Pons (tissue), 1 donor: ENCODE measurements at regions not wholly inside any gene's neighbourhood (a gene's known extent, or its start where the extent isn't known, plus 50 kb on each side); places are given as distances from the start of the nearest gene placed in this dataset.

ENCODE experiments used
- DNase-seq: peaks from one replicate; pipeline ENCODE4 v3.0.0-alpha.2; 2016; ENCODE audit warnings: low spot score

DNA sequence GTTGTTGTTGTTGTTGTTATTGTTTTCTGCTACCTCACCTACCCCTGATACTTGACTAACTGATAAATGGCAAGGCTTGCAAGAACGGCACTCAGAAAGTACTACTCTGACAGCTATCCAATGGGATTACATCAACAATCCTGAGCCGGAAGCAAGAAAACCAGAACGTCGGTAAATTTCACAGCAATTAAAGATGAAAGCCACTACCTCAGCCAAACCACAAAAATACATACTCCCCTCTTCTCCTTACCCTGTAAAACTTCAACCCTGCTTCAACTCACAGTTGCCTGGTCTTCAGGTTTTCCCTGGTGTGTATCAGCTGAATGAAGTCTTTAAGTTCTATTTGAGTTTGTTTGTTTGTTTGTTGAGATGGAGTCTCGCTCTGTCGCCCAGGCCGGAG lies 293.7 kb upstream of the RND3 start:
- no peak for DNase-seq

DNA sequence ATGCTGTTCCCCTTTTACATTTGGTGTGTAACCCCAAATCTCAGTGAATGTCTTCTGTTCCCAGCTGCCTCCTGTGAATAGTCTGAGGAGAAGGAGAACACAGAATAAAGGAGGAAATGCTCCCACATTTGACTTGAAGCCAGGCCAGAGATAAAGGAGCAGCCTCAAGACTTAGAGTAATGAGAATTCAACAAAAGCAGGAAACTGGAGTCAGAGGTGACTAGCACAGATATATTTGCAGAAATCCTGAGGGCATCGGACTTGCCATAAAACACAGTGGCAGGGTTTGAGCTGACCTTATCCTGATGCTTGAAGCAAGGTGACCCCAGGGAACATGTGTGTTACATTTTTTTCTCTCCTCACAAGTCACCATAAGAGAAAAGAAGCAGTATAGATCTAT lies 291.4 kb upstream of the RND3 start:
- no peak for DNase-seq

DNA sequence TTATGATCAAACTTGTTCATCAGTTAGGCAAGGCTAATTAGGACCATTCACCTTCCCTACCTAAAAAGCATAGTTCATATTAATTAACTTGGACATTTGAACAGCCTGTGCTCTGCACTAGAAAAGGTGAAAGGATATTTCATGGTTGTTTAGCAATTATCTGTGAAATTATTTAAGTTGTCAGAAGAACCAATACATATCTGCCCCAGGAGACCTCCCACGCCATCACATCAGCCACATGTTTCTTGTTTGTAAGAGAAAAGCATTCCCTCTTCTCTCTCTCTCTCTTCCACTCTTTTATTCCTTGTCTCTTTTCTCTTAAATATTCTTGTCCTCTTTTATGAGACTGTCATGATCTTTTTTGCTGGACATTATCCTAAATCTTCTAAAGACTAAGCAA lies 282.0 kb upstream of the RND3 start:
- no peak for DNase-seq

- no peak for DNase-seq
These were observed 280.7 kb upstream of the RND3 start for GRCh38 chr2:150767991-150768746.

- DNase-seq, result no peak
These were observed 275.1 kb upstream of the RND3 start for GRCh38 chr2:150762571-150762970.

DNA sequence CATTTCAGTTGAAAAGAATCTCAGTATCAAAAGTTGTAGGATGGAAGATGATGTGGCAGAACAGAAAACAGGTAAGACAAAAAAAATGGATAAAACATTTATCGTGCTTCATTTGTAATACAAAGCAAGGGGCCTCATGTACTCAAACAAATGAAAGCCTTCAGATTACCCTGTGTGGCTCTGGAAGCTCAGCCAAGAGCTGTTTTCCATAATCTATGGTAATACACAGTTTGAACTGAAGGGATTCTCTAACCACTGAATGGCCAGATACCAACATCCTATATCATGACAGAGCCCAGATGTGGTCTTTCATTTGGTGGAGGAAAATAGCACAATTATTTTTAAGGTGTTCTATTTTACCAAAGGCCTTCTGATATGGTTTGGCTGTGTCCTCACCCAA lies 272.1 kb upstream of the RND3 start:
- DNase-seq, result no peak

DNA sequence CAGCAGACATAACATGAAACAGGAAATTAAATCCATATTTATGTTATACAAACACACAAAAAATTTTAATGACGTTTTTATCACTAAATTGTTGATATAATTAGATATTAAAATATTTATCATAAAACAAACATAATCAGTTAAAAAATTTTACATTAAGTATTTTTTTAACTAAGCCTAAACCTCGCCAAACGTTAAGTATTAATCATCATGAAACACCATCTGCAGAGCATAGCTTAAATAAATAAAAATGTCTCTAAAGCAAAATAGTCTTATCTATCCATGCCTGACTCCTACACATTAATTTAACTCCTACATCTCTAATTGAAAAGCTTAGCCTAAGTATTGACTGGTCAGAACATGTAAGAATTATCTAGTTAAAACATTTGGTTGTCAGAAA lies 271.6 kb upstream of the RND3 start:
- no peak for DNase-seq

GRCh38 chr2:150752229-150752628 lies 264.8 kb upstream of the RND3 start:
- DNase-seq, result no peak

DNA sequence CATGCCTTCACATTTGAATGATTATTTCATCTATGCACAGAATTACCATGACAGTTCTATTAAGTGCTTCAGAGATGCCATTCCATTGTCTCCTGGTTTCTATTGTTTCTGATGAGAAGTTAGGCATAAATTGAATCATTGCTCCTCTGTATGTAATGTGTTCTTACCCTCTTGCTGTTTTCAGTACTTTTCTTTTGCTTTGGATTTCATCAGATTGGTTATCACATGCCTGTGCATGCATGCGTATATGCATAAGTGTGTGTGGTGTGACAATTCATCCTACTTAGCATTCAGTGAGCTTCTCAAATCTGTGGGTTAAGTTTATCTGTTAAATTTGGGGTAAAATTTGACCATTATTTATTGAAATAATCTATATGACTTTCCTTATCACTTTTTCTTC lies 263.3 kb upstream of the RND3 start:
- DNase-seq, result no peak

DNA sequence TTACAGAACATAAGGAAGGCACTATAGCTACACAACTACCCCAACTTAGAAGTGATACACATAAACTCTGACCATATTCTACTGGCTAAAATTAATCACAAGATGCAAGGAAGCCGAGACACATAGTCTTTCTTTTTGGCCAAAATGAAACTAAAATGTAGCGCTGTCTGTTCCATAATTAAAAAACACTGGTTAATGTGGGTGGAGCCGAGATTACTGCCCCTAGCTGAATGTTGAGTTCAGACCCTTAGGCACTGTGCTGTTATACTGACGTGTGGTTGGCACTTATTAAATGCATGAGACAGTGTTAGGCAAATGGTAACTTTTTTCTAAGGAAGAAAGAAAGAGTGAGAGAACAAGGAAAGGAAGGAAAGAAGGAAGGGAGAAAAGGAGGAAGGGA lies 254.6 kb upstream of the RND3 start:
- DNase-seq, result no peak

- no peak for DNase-seq
These were observed 248.5 kb upstream of the RND3 start for GRCh38 chr2:150735894-150736498.

GRCh38 chr2:150733051-150733618 lies 245.7 kb upstream of the RND3 start:
- DNase-seq, result no peak

DNA sequence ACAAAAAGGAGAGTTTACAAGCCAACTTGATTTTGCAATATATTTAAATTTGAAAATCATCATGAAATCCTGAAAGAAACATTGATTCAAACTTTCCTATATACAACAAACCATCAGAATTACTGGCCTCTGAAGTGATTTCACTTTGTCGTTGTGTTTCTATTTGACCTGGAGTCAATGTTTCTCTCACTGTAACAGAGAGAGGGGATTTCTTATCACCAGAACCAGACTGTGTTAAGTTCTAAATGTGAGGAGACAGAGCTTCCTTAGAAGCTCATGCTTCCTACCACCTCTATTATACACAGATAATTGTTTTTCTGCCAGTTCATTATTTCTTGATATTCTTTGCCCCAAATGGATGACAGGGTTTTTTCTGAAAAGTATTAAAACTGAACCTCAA lies 245.0 kb upstream of the RND3 start:
- no peak for DNase-seq

DNA sequence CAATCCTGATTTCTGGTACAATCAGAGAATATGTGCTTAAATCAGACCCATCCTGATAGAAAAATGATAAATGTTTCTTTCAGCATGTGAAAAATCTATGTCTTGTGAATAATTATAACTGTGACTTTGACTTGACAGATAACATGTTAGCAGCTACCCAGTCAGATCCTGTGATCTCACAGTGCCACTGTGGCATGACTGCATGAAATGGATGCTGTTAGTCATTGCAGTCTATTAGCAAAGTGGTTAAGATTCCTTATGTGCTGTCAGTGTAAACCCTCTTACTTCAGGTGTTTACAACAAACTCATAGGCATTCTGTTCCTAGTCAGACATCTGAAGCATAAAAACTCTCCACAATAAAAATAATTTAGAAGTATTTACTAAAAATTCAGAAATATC lies 244.6 kb upstream of the RND3 start:
- no peak for DNase-seq

- no peak for DNase-seq
These were observed 242.1 kb upstream of the RND3 start for GRCh38 chr2:150729495-150729955.

DNA sequence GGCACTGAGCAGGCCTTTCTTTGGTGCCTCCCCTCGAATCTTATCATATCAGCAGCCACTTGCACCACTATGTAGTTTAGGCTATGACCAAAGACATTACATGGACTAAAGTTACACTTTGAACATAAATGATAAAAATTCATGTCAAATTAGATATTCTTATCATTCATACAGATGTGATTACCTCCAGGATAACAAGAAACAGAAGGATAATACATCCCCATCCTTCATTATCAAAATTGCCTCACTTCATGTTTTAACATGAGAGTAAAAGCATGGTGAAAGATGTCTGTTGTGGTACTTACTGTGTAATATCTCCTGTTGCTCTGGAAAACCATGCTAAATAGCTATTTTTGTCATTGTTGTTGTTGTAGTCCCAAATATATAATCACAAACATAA lies 230.8 kb upstream of the RND3 start:
- no peak for DNase-seq

- DNase-seq, result no peak
These were observed 228.7 kb upstream of the RND3 start for GRCh38 chr2:150716186-150716585.

DNA sequence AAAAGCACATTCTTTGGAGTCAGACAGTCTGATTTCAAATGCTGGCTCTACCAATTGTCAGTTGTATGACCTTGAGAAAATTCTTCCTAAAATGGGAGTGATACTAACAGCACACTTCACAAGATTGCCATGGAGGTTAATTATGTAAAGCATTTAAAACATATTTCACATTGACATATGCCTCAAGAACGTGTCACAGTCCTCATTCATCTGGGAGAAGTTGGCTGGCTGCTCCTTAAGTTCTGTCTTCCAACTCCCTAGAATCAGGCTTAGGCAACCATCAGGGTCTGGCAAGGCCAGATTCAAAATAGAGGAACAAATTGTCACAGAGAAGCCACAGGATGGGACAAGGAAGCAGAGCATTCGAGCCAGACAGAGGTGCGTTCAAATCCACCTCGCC lies 228.0 kb upstream of the RND3 start:
- no peak for DNase-seq

DNA sequence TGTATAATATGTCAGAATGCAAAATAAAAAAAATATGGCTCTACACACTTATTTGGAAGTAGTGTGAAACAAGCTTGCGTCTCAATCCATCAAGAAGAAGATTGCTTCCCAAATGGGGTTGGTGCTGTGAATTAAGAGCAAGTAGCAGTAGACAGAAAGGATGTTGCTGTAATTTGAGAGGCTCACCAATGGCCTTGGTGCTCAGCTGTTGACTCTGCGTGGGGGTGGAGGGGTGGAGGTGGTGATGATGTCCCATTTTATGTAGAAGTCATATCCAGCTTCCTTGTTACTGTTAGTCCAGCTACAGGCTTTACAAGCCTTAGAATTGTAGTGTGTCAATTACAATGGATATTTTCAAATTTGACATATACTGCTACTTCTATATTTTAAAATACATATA lies 223.4 kb upstream of the RND3 start:
- DNase-seq, result no peak

- no peak for DNase-seq
These were observed 222.6 kb upstream of the RND3 start for GRCh38 chr2:150710041-150710440.

- DNase-seq, result no peak
These were observed 219.1 kb upstream of the RND3 start for GRCh38 chr2:150706561-150706960.

GRCh38 chr2:150705767-150706166 lies 218.3 kb upstream of the RND3 start:
- DNase-seq, result no peak

GRCh38 chr2:150705357-150705756 lies 217.9 kb upstream of the RND3 start:
- DNase-seq, result no peak

DNA sequence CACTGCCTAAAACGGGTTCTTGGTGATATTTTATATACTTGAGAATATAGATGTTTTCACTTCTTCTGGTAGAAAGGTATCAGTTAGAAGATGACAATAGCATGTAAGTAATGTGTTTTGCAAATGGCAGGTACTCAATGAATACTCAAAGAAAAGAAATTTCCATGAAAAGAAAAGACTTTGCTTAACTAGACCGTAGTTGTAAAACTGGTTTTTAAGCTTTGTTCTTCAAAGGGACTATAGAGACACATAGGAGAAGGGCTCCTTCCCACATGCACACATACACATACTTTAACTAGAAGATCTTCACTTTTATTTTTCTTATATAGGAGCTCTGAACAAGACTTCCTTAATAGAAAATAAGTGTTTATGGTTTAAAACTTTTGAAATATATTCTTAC lies 215.3 kb upstream of the RND3 start:
- DNase-seq, result no peak
